HG02759 (cell line): ENCODE measurements at regions not wholly inside any gene's neighbourhood (a gene's known extent, or its start where the extent isn't known, plus 50 kb on each side); places are given as distances from the start of the nearest gene placed in this dataset.

ENCODE experiments used
- ATAC-seq: cut with Tn5 transposase; IDR thresholded peaks from one replicate; pipeline ENCODE4 v1.9.1; 2021; ENCODE audit warnings: mild to moderate bottlenecking, moderate library complexity; ENCODE audit not compliant: unreplicated experiment

GRCh38 chr1:48055876-48056764, 58.9 kb upstream of the TRABD2B start:
- ATAC-seq = no peak

- no peak for ATAC-seq
Observed at GRCh38 chr1:48054232-48054631, 57.0 kb upstream of the TRABD2B start.

- no peak for ATAC-seq
Observed at GRCh38 chr1:48052923-48053291, 55.7 kb upstream of the TRABD2B start.

GRCh38 chr1:48051466-48052126, 54.4 kb upstream of the TRABD2B start:
- no peak for ATAC-seq

- no peak for ATAC-seq
Observed at GRCh38 chr1:48049823-48050535, 52.8 kb upstream of the TRABD2B start.

- ATAC-seq = no peak
Observed at GRCh38 chr1:48048980-48049379, 51.8 kb upstream of the TRABD2B start.

- ATAC-seq = no peak
Observed at GRCh38 chr1:48048064-48048463, 50.9 kb upstream of the TRABD2B start.

- ATAC-seq = no peak
Observed at GRCh38 chr1:48047116-48047515, 49.9 kb upstream of the TRABD2B start.
